K562 (cell line): ENCODE measurements at regions not wholly inside any gene's neighbourhood (a gene's known extent, or its start where the extent isn't known, plus 50 kb on each side); places are given as distances from the start of the nearest gene placed in this dataset.

Experiments used
- ATAC-seq: fragments of 200-7000 bp; cut with Tn5 transposase; 3 replicates; pipeline ENCODE4 v1.9.1; 2020; ENCODE audit warnings: moderate library complexity
- BruUV-seq: library from RNA; stranded (reverse); fragments of 400-500 nt; replicated peaks from 2 replicates; lab custom pipeline; 2021; lab: Mats Ljungman, UMichigan
- CTCF ChIA-PET: fragments of 300-600 bp; formaldehyde crosslinking; extraction: SDS; loops from one replicate; lab custom pipeline; 2021; ENCODE audit warnings: low intra/inter-chr PET ratio; lab: Yijun Ruan, JAX
- POLR2A ChIA-PET: fragments of 300-600, 350-650 bp; sonication (Branson Sonifier 250); formaldehyde crosslinking; extraction: SDS; loops from one replicate; lab custom pipeline; 2021; ENCODE audit warnings: antibody characterized with exemption, inconsistent platforms; lab: Yijun Ruan, JAX
- DNase-seq, 4 experiments: peaks; one replicate each; pipeline versions ENCODE4 v3.0.0 to v3.0.0-alpha.2; 2011 to 2018; ENCODE audit warnings: low spot score in 3 of 4, mixed read lengths in 3 of 4; ENCODE audit errors: extremely low read depth in 1 of 4
- FAIRE-seq: peaks from 2 replicates; lab custom pipeline; 2011; peaks lifted over from hg19 to GRCh38; lab: Jason Lieb, UNC
- H2AFZ ChIP-seq: 2 replicates; pipeline ENCODE4 v1.6.0; 2011; ENCODE audit warnings: low read depth, low read length, control low read depth, inconsistent platforms
- H3K27ac ChIP-seq: fragments of 200-600 bp; 3 replicates; pipeline ENCODE4 v1.8.0; 2011; ENCODE audit warnings: low read depth, mild to moderate bottlenecking, control low read depth, inconsistent platforms, low read length, moderate library complexity, mixed read lengths; ENCODE audit errors: extremely low read depth
- H3K27me3 ChIP-seq, 2 experiments: fragments of 300-600 bp in 1 of 2; 2 replicates in 1 of 2; 3 replicates in 1 of 2; pipeline versions ENCODE4 v1.6.0 to v1.8.0; 2011; ENCODE audit warnings: inconsistent platforms in 2 of 2, low read length in 2 of 2, mild to moderate bottlenecking in 1 of 2, mixed read lengths in 1 of 2, moderate library complexity in 1 of 2; ENCODE audit not compliant: control insufficient read depth in 2 of 2, insufficient read depth in 2 of 2
- H3K36me3 ChIP-seq: fragments of 300-600 bp; 3 replicates; pipeline ENCODE4 v1.8.0; 2011; ENCODE audit warnings: mild to moderate bottlenecking, low read length, inconsistent platforms; ENCODE audit not compliant: control insufficient read depth, insufficient read depth
- H3K4me1 ChIP-seq, 2 experiments: fragments of 200-600 bp in 1 of 2; replicated peaks in 1 of 2; 2 replicates in 1 of 2; 3 replicates in 1 of 2; pipeline versions ENCODE4 v1.5.1 to v1.8.0; 2011; ENCODE audit warnings: inconsistent platforms in 2 of 2, low read length in 2 of 2, mild to moderate bottlenecking in 1 of 2, mixed read lengths in 1 of 2, moderate library complexity in 1 of 2; ENCODE audit not compliant: control insufficient read depth in 2 of 2, insufficient read depth in 2 of 2
- H3K4me2 ChIP-seq: 2 replicates; pipeline ENCODE4 v1.6.1; 2011; ENCODE audit warnings: low read length, control low read depth, inconsistent platforms, mixed read lengths; ENCODE audit not compliant: insufficient read depth
- H3K4me3 ChIP-seq: fragments of 200-600 bp; sonication (generic), shearing (Covaris generic); 2 replicates; pipeline ENCODE4 v1.5.1; 2016; ENCODE audit warnings: control low read depth, inconsistent platforms
- H3K79me2 ChIP-seq: fragments of 200-600 bp; 3 replicates; pipeline ENCODE4 v1.8.0; 2011; ENCODE audit warnings: low read length, inconsistent platforms; ENCODE audit not compliant: control insufficient read depth, insufficient read depth
- H3K9ac ChIP-seq, 2 experiments: 2 replicates each; pipeline versions ENCODE4 v1.6.0 to v1.6.1; 2011; ENCODE audit warnings: low read depth in 2 of 2, low read length in 2 of 2, control low read depth in 1 of 2, inconsistent platforms in 1 of 2, mild to moderate bottlenecking in 1 of 2, mixed read lengths in 1 of 2; ENCODE audit not compliant: insufficient read depth in 1 of 2
- H3K9me1 ChIP-seq: one replicate; pipeline ENCODE4 v1.6.0; 2011; ENCODE audit warnings: inconsistent platforms, mild to moderate bottlenecking, low read length, moderate library complexity; ENCODE audit not compliant: control insufficient read depth, insufficient read depth
- H3K9me3 ChIP-seq: replicated peaks from 2 replicates; pipeline ENCODE4 v1.5.1; 2011; ENCODE audit warnings: low read depth, low read length, inconsistent platforms; ENCODE audit not compliant: control insufficient read depth, insufficient read depth
- H4K20me1 ChIP-seq: replicated peaks from 2 replicates; pipeline ENCODE4 v1.6.1; 2011; ENCODE audit warnings: low read length, inconsistent platforms, mixed read lengths; ENCODE audit not compliant: control insufficient read depth, insufficient read depth
- C11orf30 ChIP-seq: fragments of 450-650 bp; IDR thresholded peaks from 2 replicates; pipeline ENCODE4 v1.6.1; 2016; ENCODE audit warnings: low read depth, mild to moderate bottlenecking
- CSDE1 ChIP-seq, 2 experiments: fragments of 450-650 bp; IDR thresholded peaks; 2 replicates each; pipeline ENCODE4 v1.6.1; 2016; ENCODE audit warnings: mild to moderate bottlenecking in 1 of 2
- DDX20 ChIP-seq: fragments of 450-650 bp; IDR thresholded peaks from 2 replicates; pipeline ENCODE4 v1.6.1; 2016; ENCODE audit warnings: missing genetic modification characterization, low read depth, mild to moderate bottlenecking, missing compliant biosample characterization, moderate library complexity
- E2F5 ChIP-seq: sonication (generic); formaldehyde crosslinking; IDR thresholded peaks from 2 replicates; pipeline ENCODE4 v1.8.0; 2022; ENCODE audit warnings: mild to moderate bottlenecking, missing genetic modification reagents
- FOXJ3 ChIP-seq: sonication (generic); formaldehyde crosslinking; IDR thresholded peaks from 2 replicates; pipeline ENCODE4 v1.4.0; 2020; ENCODE audit warnings: mild to moderate bottlenecking, missing genetic modification reagents
- HMGXB4 ChIP-seq: sonication (generic); formaldehyde crosslinking; IDR thresholded peaks from 2 replicates; pipeline ENCODE4 v1.8.1; 2023; ENCODE audit warnings: mild to moderate bottlenecking, missing genetic modification reagents
- MCM2 ChIP-seq: fragments of 450-650 bp; IDR thresholded peaks from 2 replicates; pipeline ENCODE4 v1.6.1; 2017; ENCODE audit warnings: low read depth, mild to moderate bottlenecking
- MXI1 ChIP-seq: IDR thresholded peaks from 2 replicates; pipeline ENCODE4 v1.6.1; 2011; ENCODE audit warnings: low read depth, mild to moderate bottlenecking, improper control_type of control experiment, low read length
- NKRF ChIP-seq: fragments of 450-650 bp; IDR thresholded peaks from 2 replicates; pipeline ENCODE4 v1.6.1; 2016; ENCODE audit warnings: borderline replicate concordance
- SMC3 ChIP-seq: conservative IDR thresholded peaks from 2 replicates; pipeline ENCODE4 v1.6.1; 2011; ENCODE audit warnings: low read depth, low read length, improper control_type of control experiment; ENCODE audit not compliant: insufficient read depth
- U2AF2 ChIP-seq: fragments of 200-400 bp; formaldehyde crosslinking; optimal IDR thresholded peaks from 2 replicates; pipeline ENCODE3; 2017; ENCODE audit warnings: low read depth, mild to moderate bottlenecking, low read length
- ZFP91 ChIP-seq: sonication (generic); formaldehyde crosslinking; IDR thresholded peaks from 2 replicates; pipeline ENCODE4 v1.8.0; 2022; ENCODE audit warnings: mild to moderate bottlenecking, missing genetic modification reagents
- ZNF316 ChIP-seq: fragments of 450-650 bp; IDR thresholded peaks from 2 replicates; pipeline ENCODE4 v1.6.1; 2016
- ZNF639 ChIP-seq, 2 experiments: fragments of 200-800 bp in 1 of 2; sonication (Bioruptor generic) in 1 of 2; sonication (generic) in 1 of 2; formaldehyde crosslinking in 1 of 2; IDR thresholded peaks in 1 of 2; conservative IDR thresholded peaks in 1 of 2; 2 replicates each; pipeline versions ENCODE4 v1.5.0 to v1.6.1; 2016 to 2020; ENCODE audit warnings: missing compliant biosample characterization in 1 of 2, missing genetic modification characterization in 1 of 2, missing genetic modification reagents in 1 of 2
- ZNF785 ChIP-seq: fragments of 250-450 bp; sonication (Bioruptor Pico); IDR thresholded peaks from 2 replicates; pipeline ENCODE4 v1.4.0; 2020; ENCODE audit warnings: mild to moderate bottlenecking
- in situ Hi-C: fragments of 300-500 bp; cut with MboI; formaldehyde crosslinking; loops from 4 replicates; pipeline ENCODE4 v1.15.0; 2018; ENCODE audit warnings: inconsistent platforms, mixed read lengths
- intact Hi-C: fragments of 100-400 bp; cut with micrococcal nuclease; formaldehyde crosslinking; loops from 2 replicates; pipeline ENCODE4 v1.14.2; 2022

GRCh38 chr11:109994907-109995306, 98.3 kb upstream of the ZC3H12C start (continued):
- TF ChIP-seq ZNF639 (CRISPR knock-in tag; conservative IDR thresholded peaks at IDR 0.05 in 1 of 2, IDR thresholded peaks at IDR 0.05 in 1 of 2) (no peak), MCM2 (no peak)

- CTCF ChIA-PET = no interaction called here
- POLR2A ChIA-PET = no interaction called here
- TF ChIP-seq MCM2 = no peak
- TF ChIP-seq C11orf30 = peak; percentile 61
- no peak for TF ChIP-seq HMGXB4 (CRISPR knock-in tag)
- TF ChIP-seq MXI1 = no peak
- TF ChIP-seq FOXJ3 = no peak
- no peak for TF ChIP-seq DDX20 (tag)
- TF ChIP-seq SMC3 = no peak
- TF ChIP-seq CSDE1 (IDR thresholded peaks at IDR 0.05) = no peak
- peak; percentile 80 for TF ChIP-seq ZNF316
- no peak for TF ChIP-seq NKRF
- TF ChIP-seq E2F5 (CRISPR knock-in tag) = no peak
- no peak for TF ChIP-seq ZNF785 (CRISPR knock-in tag)
- no peak for TF ChIP-seq U2AF2
- TF ChIP-seq ZFP91 = no peak
Measured at GRCh38 chr11:109996060-109996459, 97.1 kb upstream of the ZC3H12C start.

More at GRCh38 chr11:109996060-109996459, 97.1 kb upstream of the ZC3H12C start:
- Histone ChIP-seq H2AFZ (peak overlapping the region; percentile 6; the same call in 1 of the 2 replicates), H3K79me2 (no peaks in the 10 kb centered on the region), H3K4me2 (no peak overlapping the region), H3K27me3 (no peaks in the 10 kb centered on the region), H3K9ac (no peak overlapping the region), H3K4me3 (no peak overlapping the region), H3K4me1 (no peaks in the 10 kb centered on the region; a peak in 3 of 5 replicates), H3K9me1 (no peaks in the 10 kb centered on the region), H4K20me1 (no peaks in the 10 kb centered on the region), H3K36me3 (no peaks in the 10 kb centered on the region), H3K9me3 (no peaks in the 10 kb centered on the region), H3K27ac (no peak overlapping the region)
- BruUV-seq = no TSS peak
- FAIRE-seq (no peak), ATAC-seq (no peak), DNase-seq (no peak)
- intact Hi-C loops (no loop called here), in situ Hi-C loops (no loop called here)
